H9 (cell line): ENCODE measurements at regions not wholly inside any gene's neighbourhood (a gene's known extent, or its start where the extent isn't known, plus 50 kb on each side); places are given as distances from the start of the nearest gene placed in this dataset.

Experiments
- DNase-seq: peaks from one replicate; pipeline ENCODE4 v3.0.0-alpha.2; 2017
- H2AFZ ChIP-seq: one replicate; pipeline ENCODE4 v1.6.1; 2013; ENCODE audit warnings: mild to moderate bottlenecking, low read length, control low read depth, moderate library complexity
- H2AK5ac ChIP-seq: 2 replicates; pipeline ENCODE4 v1.6.1; 2013; ENCODE audit warnings: low read length, control low read depth, mixed read lengths; ENCODE audit not compliant: insufficient read length
- H2BK120ac ChIP-seq: one replicate; pipeline ENCODE4 v1.6.1; 2013; ENCODE audit warnings: low read depth, mild to moderate bottlenecking, low read length, control low read depth, inconsistent platforms; ENCODE audit not compliant: poor library complexity, severe bottlenecking
- H2BK12ac ChIP-seq: 2 replicates; pipeline ENCODE4 v1.6.1; 2013; ENCODE audit warnings: low read length, control low read depth, mixed read lengths, low read depth; ENCODE audit not compliant: insufficient read length
- H2BK15ac ChIP-seq: 2 replicates; pipeline ENCODE4 v1.6.1; 2013; ENCODE audit warnings: low read depth, low read length, control low read depth
- H2BK20ac ChIP-seq: one replicate; pipeline ENCODE4 v1.6.1; 2013; ENCODE audit warnings: low read depth, mild to moderate bottlenecking, low read length, control low read depth, inconsistent platforms; ENCODE audit not compliant: poor library complexity, severe bottlenecking
- H2BK5ac ChIP-seq: 2 replicates; pipeline ENCODE4 v1.6.1; 2013; ENCODE audit warnings: low read length, control low read depth, mixed read lengths; ENCODE audit not compliant: insufficient read length
- H3K14ac ChIP-seq: 2 replicates; pipeline ENCODE4 v1.6.1; 2013; ENCODE audit warnings: low read length, control low read depth; ENCODE audit not compliant: insufficient read depth
- H3K18ac ChIP-seq: 2 replicates; pipeline ENCODE4 v1.6.1; 2013; ENCODE audit warnings: low read depth, mild to moderate bottlenecking, mixed read lengths, low read length, control low read depth; ENCODE audit not compliant: insufficient read length
- H3K23ac ChIP-seq: 2 replicates; pipeline ENCODE4 v1.6.1; 2013; ENCODE audit warnings: low read length, control low read depth, mixed read lengths, low read depth; ENCODE audit not compliant: insufficient read length
- H3K23me2 ChIP-seq: 2 replicates; pipeline ENCODE4 v1.6.1; 2013; ENCODE audit warnings: low read depth, mild to moderate bottlenecking, mixed read lengths, low read length, control low read depth; ENCODE audit not compliant: insufficient read length, poor library complexity, severe bottlenecking
- H3K27ac ChIP-seq: 2 replicates; pipeline ENCODE4 v1.5.1; 2013; ENCODE audit warnings: low read length, control low read depth, mixed read lengths, low read depth; ENCODE audit not compliant: insufficient read length
- H3K27me3 ChIP-seq: 2 replicates; pipeline ENCODE4 v1.6.1; 2013; ENCODE audit warnings: low read length, control low read depth, inconsistent platforms; ENCODE audit not compliant: insufficient read depth
- H3K4ac ChIP-seq: 2 replicates; pipeline ENCODE4 v1.6.1; 2013; ENCODE audit warnings: low read depth, mild to moderate bottlenecking, control low read depth, inconsistent platforms, low read length, moderate library complexity
- H3K4me1 ChIP-seq: 2 replicates; pipeline ENCODE4 v1.6.1; 2013; ENCODE audit warnings: low read length, control low read depth, inconsistent platforms; ENCODE audit not compliant: insufficient read depth
- H3K4me2 ChIP-seq: 2 replicates; pipeline ENCODE4 v1.6.1; 2013; ENCODE audit warnings: low read length, control low read depth, mixed read lengths; ENCODE audit not compliant: insufficient read length, insufficient read depth
- H3K56ac ChIP-seq: 2 replicates; pipeline ENCODE4 v1.6.1; 2013; ENCODE audit warnings: low read depth, mild to moderate bottlenecking, mixed read lengths, low read length, control low read depth; ENCODE audit not compliant: insufficient read length
- H3K79me1 ChIP-seq: 2 replicates; pipeline ENCODE4 v1.6.1; 2013; ENCODE audit warnings: low read depth, mild to moderate bottlenecking, moderate library complexity, low read length, control low read depth, inconsistent platforms; ENCODE audit not compliant: insufficient read depth, poor library complexity, severe bottlenecking
- H3K79me2 ChIP-seq: 2 replicates; pipeline ENCODE4 v1.6.1; 2013; ENCODE audit warnings: low read length, control low read depth, inconsistent platforms; ENCODE audit not compliant: insufficient read depth
- H3K9ac ChIP-seq: 2 replicates; pipeline ENCODE4 v1.6.1; 2013; ENCODE audit warnings: low read length, control low read depth, mixed read lengths; ENCODE audit not compliant: insufficient read length; ENCODE audit errors: extremely low read depth
- H3K9me3 ChIP-seq: one replicate; pipeline ENCODE4 v1.6.1; 2013; ENCODE audit warnings: low read depth, low read length, inconsistent platforms; ENCODE audit not compliant: control insufficient read depth
- H3T11ph ChIP-seq: one replicate; pipeline ENCODE4 v1.6.1; 2013; ENCODE audit warnings: mild to moderate bottlenecking, low read length, control low read depth, inconsistent platforms
- H4K20me1 ChIP-seq: one replicate; pipeline ENCODE4 v1.6.1; 2013; ENCODE audit not compliant: control insufficient read depth, insufficient read length, insufficient read depth
- H4K5ac ChIP-seq: 2 replicates; pipeline ENCODE4 v1.6.1; 2013; ENCODE audit warnings: low read depth, mild to moderate bottlenecking, mixed read lengths, low read length, control low read depth; ENCODE audit not compliant: insufficient read length
- H4K8ac ChIP-seq: replicated peaks from 2 replicates; pipeline ENCODE4 v1.6.1; 2013; ENCODE audit warnings: low read length, control low read depth, mixed read lengths, low read depth; ENCODE audit not compliant: insufficient read length
- H4K91ac ChIP-seq: 2 replicates; pipeline ENCODE4 v1.6.1; 2013; ENCODE audit warnings: low read depth, mild to moderate bottlenecking, moderate library complexity, mixed read lengths, low read length, control low read depth; ENCODE audit not compliant: insufficient read length
- H3K27ac Mint-ChIP-seq, 3 experiments: 2 replicates in 2 of 3; 3 replicates in 1 of 3; pipeline ENCODE4 v1.8.0; 2020 to 2021; ENCODE audit warnings: mixed read lengths in 3 of 3, mild to moderate bottlenecking in 1 of 3, moderate library complexity in 1 of 3
- H3K27me3 Mint-ChIP-seq: 2 replicates; pipeline ENCODE4 v1.8.0; 2021; ENCODE audit warnings: low read depth, mild to moderate bottlenecking, moderate library complexity, mixed read lengths
- H3K36me3 Mint-ChIP-seq, 3 experiments: 2 replicates in 2 of 3; 3 replicates in 1 of 3; pipeline ENCODE4 v1.8.0; 2020 to 2021; ENCODE audit warnings: low read depth in 3 of 3, mixed read lengths in 3 of 3; ENCODE audit not compliant: insufficient read depth in 1 of 3
- H3K4me1 Mint-ChIP-seq, 2 experiments: 2 replicates each; pipeline ENCODE4 v1.8.0; 2020; ENCODE audit warnings: mixed read lengths in 2 of 2
- H3K4me3 Mint-ChIP-seq, 2 experiments: 2 replicates in 1 of 2; 3 replicates in 1 of 2; pipeline ENCODE4 v1.8.0; 2020 to 2021; ENCODE audit warnings: mild to moderate bottlenecking in 2 of 2, mixed read lengths in 2 of 2, moderate library complexity in 1 of 2
- H3K9me3 Mint-ChIP-seq, 2 experiments: 2 replicates in 1 of 2; 3 replicates in 1 of 2; pipeline ENCODE4 v1.8.0; 2020; ENCODE audit warnings: mild to moderate bottlenecking in 2 of 2, mixed read lengths in 2 of 2, moderate library complexity in 1 of 2
- CTCF ChIP-seq: fragments of 200-600 bp; sonication (generic); conservative IDR thresholded peaks from 3 replicates; pipeline ENCODE4 v1.8.0; 2021; ENCODE audit warnings: antibody characterized with exemption, mild to moderate bottlenecking
- WGBS: extraction: QIAGEN DNeasy Blood & Tissue Kit; methylation state at CpG from one replicate; pipeline ENCODE4 v1.1.7; 2013; ENCODE audit warnings: missing lambda C conversion rate, low lambda C conversion rate, mixed read lengths; ENCODE audit not compliant: insufficient read length; ENCODE audit errors: extremely low coverage; 5-methylcytosine and 5-hydroxymethylcytosine counted together

- H3K36me3 Mint-ChIP-seq: no peaks in the 10 kb centered on the region
- WGBS: no CpG with 5 or more reads among the region's 3 CpGs
These were observed 392.3 kb downstream of the FOXO1 start for GRCh38 chr13:40274103-40274502.

More at GRCh38 chr13:40274103-40274502, 392.3 kb downstream of the FOXO1 start:
- no peak overlapping the region for H3K4me3 Mint-ChIP-seq
- H3K79me2 ChIP-seq: no peaks in the 10 kb centered on the region
- no peak overlapping the region for H3T11ph ChIP-seq
- H3K27me3 Mint-ChIP-seq: peaks cover 2% of the 10 kb centered on the region; the same call in 1 of the 2 replicates
- H2BK15ac ChIP-seq: no peak overlapping the region
- H2BK12ac ChIP-seq: no peak overlapping the region
- no peaks in the 10 kb centered on the region for H3K23me2 ChIP-seq
- H2AK5ac ChIP-seq: no peak overlapping the region
- no peak overlapping the region for H3K4me2 ChIP-seq
- no peak overlapping the region for H2BK5ac ChIP-seq
- no peaks in the 10 kb centered on the region for H3K9me3 Mint-ChIP-seq
- no peaks in the 10 kb centered on the region for H4K20me1 ChIP-seq
- no peak overlapping the region for H3K56ac ChIP-seq
- no peaks in the 10 kb centered on the region for H3K9me3 ChIP-seq
- no peak overlapping the region for H2BK20ac ChIP-seq
- TF ChIP-seq CTCF: no peak
- H4K5ac ChIP-seq: no peak overlapping the region
- no peaks in the 10 kb centered on the region for H3K79me1 ChIP-seq
- H3K27ac ChIP-seq: no peak overlapping the region
- no peak overlapping the region for H2AFZ ChIP-seq
- peaks cover 25 to 27% of the 10 kb centered on the region in 2 experiments for H3K4me1 Mint-ChIP-seq
- H4K8ac ChIP-seq: no peak overlapping the region
- H3K23ac ChIP-seq: no peak overlapping the region
- no peak overlapping the region for H3K4ac ChIP-seq
- no peak overlapping the region for H3K14ac ChIP-seq
- DNase-seq: no peak
- no peak overlapping the region for H3K9ac ChIP-seq
- no peaks in the 10 kb centered on the region for H3K27me3 ChIP-seq
- H3K27ac Mint-ChIP-seq: no peak overlapping the region
- H2BK120ac ChIP-seq: no peak overlapping the region
- peaks cover 6% of the 10 kb centered on the region; the same call in 1 of the 2 replicates for H3K4me1 ChIP-seq
- H3K18ac ChIP-seq: no peak overlapping the region
- no peak overlapping the region for H4K91ac ChIP-seq
